DND-41 (cell line): ENCODE measurements at regions not wholly inside any gene's neighbourhood (a gene's known extent, or its start where the extent isn't known, plus 50 kb on each side); places are given as distances from the start of the nearest gene placed in this dataset.

Experiments
- CTCF ChIP-seq: IDR thresholded peaks from 2 replicates; pipeline ENCODE4 v1.5.1; 2012; ENCODE audit warnings: borderline replicate concordance, low read length, moderate library complexity, mild to moderate bottlenecking; ENCODE audit not compliant: poor library complexity, severe bottlenecking; ENCODE audit errors: extremely low read depth
- EZH2 ChIP-seq: IDR thresholded peaks from 3 replicates; pipeline ENCODE4 v1.6.1; 2012; ENCODE audit warnings: borderline replicate concordance, low read depth, mild to moderate bottlenecking, moderate library complexity, low read length, inconsistent platforms; ENCODE audit not compliant: severe bottlenecking

GRCh38 chr1:38197312-38198061, 150.9 kb upstream of the POU3F1 start:
- TF ChIP-seq CTCF, result no peak
- no peak for TF ChIP-seq EZH2
